WI38 (cell line): ENCODE measurements at regions not wholly inside any gene's neighbourhood (a gene's known extent, or its start where the extent isn't known, plus 50 kb on each side); places are given as distances from the start of the nearest gene placed in this dataset.
"Not testable (repeated sequence)": the region's sequence is repeated elsewhere in the genome, so short reads cannot be mapped to it uniquely, and the experiment has no call there.

ENCODE experiments used
- H3K4me3 ChIP-seq: 2 replicates; pipeline ENCODE4 v1.5.1; 2011; ENCODE audit warnings: low read depth, mild to moderate bottlenecking, control low read depth, low read length
- CTCF ChIP-seq: IDR thresholded peaks from 2 replicates; pipeline ENCODE4 v1.5.1; 2012; ENCODE audit warnings: low read depth, mild to moderate bottlenecking, control low read depth, low read length

GRCh38 chr20:53658322-53658721 is 64.7 kb upstream of the ZNF217 start:
- no peak overlapping the region for H3K4me3 ChIP-seq
- TF ChIP-seq CTCF = no peak

GRCh38 chr20:53657732-53658131 is 64.1 kb upstream of the ZNF217 start:
- H3K4me3 ChIP-seq = no peak overlapping the region
- TF ChIP-seq CTCF = no peak

- H3K4me3 ChIP-seq = no peak overlapping the region
- no peak for TF ChIP-seq CTCF
Observed at GRCh38 chr20:53657279-53657678, 63.6 kb upstream of the ZNF217 start.

- no peak overlapping the region for H3K4me3 ChIP-seq
- TF ChIP-seq CTCF = no peak
Observed at GRCh38 chr20:53656293-53657202, 62.9 kb upstream of the ZNF217 start.

- no peak for TF ChIP-seq CTCF
- H3K4me3 ChIP-seq = no peak overlapping the region
Observed at GRCh38 chr20:53655625-53656292, 62.1 kb upstream of the ZNF217 start.

- no peak overlapping the region for H3K4me3 ChIP-seq
- TF ChIP-seq CTCF = no peak
Observed at GRCh38 chr20:53654932-53655624, 61.4 kb upstream of the ZNF217 start.

GRCh38 chr20:53654521-53654920 is 60.9 kb upstream of the ZNF217 start:
- H3K4me3 ChIP-seq = not testable (repeated sequence)
